HG03469 (cell line): ENCODE measurements at regions not wholly inside any gene's neighbourhood (a gene's known extent, or its start where the extent isn't known, plus 50 kb on each side); places are given as distances from the start of the nearest gene placed in this dataset.

Experiments used
- ATAC-seq: cut with Tn5 transposase; IDR thresholded peaks from one replicate; pipeline ENCODE4 v1.9.1; 2021; ENCODE audit warnings: mild to moderate bottlenecking, moderate library complexity, moderate number of reproducible peaks; ENCODE audit not compliant: unreplicated experiment

DNA sequence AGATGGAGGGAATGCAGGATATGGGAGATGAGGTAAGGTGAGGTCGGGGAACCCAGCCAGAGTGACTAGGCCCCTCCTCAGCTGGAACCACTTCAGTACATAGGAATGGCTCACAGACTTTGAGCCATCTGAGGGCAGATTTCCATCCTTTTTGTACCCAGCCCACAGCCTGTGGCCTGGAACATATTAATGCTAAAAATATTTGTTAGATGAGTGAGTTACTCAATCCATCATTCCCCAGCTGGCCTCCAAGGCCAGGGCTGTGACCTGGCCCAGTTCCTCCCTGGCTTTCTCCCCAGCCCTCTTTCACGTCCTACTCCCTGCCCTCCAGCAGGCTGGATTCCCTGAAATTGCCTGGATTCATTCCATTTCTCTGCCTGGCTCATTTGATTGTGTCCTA, 57.2 kb upstream of the PRDM11 start:
- no peak for ATAC-seq

DNA sequence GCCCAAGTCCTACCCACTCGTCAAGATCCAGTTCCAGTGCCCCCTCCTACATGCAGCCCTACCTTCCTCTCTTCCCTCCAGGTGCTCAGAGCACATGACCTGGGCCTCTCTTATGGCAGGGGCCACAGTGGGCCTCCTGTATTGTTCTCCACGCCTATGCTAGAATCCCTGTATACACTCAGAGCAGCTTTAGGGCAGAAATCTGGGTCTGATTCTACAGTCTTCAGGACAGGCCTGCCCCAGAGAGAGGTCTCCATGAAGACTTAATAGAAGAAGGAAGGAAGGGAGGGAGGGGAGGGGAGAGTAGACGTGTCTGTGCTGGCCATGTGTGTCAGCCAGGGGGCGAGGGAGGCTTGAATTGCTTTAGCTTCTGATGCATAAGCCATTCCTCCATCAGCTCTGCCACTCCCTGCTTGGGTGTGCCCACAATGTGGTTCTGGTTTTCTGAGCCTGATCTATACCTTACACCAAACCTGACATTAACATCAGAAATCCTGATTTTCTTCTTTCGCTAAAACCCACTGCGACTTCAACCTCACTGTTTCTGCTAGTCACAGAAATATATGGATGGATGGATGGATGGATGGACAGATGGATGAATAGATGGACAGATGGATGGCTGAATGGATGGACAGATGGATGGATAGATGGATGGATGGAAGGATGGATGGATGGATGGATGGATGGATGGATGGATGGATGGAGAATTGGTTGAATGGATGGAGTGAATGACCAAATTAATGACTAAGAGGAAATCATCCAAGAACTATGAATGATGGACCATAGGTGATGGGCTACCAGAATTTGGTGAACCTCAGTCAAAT, 56.6 kb upstream of the PRDM11 start:
- no peak for ATAC-seq

DNA sequence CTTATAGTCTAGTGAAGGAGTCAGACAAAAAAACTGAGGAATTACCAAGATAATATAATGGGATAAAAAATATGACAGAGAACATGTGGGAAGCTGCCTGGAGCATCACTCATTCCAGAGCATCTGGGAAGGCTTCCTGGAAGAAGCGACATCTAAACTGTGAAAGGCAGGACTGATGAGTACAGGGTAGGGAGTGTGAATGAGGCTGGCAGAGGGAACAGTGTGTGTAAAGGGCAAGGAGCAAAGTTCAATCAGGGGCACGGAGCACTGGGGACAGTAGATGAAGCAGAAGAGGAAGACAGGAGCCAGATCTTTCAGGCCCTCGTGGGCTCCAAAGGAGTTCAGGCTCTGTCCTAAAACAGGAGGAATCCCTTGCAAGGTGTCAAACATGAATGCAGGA, 55.8 kb upstream of the PRDM11 start:
- ATAC-seq = no peak

DNA sequence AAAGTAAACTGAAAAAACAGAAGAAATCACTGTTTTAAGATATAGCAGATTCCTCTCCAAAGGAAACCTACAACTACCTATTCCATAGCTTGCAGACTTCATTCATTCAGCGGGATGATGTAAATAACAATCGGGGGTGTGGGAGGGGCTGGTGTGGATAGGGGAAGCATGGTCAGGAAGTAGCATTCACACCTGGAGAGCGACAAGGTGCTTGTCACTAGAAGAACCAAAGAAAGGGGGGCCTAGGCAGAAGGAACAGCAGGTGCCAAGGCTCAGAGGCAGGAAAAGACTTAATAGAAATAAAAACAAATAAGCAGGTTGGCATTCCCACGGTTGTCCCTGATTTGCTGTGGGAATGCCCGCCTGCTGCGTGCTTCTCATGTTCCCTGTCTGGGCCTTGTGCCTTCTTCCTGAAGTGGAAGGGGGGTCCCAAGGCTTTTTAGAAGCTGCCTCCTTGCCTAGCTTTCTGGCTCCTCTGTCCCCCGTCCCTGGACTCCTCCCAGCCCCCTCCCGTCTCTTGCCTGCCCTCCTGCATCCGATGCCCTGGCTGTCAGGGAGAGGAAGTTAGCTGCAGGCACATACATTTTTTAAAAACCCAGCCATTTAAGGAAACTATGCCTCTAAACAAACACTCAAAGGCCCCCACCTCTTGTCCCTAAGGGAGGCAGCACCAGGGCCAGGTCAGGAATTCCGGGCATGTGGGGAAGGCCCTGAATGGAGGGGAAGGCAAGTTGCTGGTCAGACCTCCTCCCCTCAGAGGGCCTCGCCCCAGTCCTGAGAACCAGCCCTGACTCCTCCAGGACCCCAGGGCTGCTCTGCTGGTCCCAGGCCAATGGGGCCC, 54.7 kb upstream of the PRDM11 start:
- no peak for ATAC-seq

DNA sequence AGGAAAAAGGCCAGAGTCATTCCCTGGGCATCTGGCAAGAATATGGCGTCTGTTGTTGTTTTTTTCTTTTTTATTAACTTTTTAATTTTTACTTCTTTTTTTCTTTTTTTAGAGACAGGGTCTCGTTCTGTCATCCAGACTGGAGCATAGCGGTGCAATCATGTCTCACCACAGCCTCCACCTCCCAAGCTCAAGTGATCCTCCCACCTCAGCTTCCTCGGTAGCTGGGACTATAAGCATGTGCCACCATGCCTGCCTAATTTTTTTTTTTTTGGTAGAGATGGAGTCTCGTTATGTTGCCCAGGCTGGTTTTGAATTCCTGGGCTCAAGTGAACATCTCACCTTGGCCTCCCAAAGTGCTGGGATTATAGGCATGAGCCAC, 54.0 kb upstream of the PRDM11 start:
- ATAC-seq = no peak

DNA sequence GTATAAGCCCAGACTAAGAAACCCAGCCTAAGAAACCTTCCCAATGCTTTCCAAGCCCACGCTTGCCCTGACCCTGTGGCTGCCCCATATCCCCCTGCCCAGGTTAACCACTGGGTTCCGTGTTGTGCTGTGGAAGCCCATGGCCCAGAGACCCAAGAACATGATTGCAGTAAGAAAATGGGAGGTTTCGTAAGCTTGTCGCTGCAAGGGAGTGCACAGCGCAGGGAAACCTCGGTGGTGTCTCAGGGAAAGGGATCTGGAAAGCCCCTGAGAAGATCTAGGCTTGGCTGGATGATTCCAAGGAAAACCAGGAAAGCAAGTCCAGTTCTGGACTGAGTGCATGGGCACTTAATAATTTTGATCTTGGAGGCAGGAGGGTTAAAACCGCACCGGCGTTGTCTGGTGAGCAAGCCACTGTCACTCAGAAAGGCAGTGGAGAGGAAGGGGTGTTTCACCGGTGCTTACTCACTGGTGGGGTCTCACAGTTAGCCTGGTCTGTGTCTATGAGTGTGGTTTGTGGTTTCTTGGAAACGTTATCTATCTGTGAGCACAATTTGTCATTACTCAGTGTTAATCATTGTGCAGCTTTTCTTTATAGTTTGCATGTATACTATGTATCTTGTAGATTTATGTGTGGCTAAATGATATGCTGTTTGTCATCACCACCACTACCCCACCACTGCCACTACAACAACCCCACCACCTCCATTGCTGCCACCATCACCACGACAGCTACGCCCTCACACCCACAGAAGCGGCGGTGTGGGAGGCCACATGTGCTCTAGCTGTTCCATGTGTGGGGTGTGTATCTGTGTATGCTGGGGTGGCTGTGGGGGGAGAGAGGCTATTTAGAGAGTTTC, 53.3 kb upstream of the PRDM11 start:
- no peak for ATAC-seq

DNA sequence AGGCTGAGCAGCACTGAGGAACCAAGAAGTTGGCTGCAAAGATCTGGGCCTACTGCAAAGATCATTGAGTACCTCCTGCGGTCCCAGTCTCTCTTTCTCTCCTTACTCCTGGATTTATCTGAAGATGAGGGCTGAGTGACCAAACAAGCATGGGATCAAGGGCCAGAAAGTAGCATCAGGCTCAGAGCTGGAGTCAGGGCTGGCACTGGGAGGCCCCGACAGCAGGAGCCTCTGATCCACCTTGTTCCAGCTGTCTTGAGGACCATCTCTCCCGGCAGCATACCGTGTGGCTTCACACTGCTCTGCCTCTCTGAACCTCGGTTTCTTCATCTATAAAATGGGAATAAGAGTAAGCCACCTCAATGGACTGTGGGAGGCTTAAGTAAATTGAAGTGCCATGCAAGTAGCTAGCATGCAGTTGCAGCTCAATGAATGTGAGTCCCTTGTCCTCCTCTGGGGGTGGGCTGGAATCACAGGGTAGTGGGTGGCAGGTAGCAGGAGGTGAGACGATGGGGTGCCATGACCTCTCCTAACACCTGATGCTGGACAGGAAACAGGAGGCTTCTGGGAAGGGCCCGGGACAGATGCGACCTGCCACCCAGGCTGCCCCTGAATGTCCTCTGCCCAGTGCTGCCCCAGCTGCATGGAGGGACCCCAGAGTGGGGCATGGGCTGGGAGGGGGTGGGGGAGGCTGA, 52.5 kb upstream of the PRDM11 start:
- no peak for ATAC-seq

DNA sequence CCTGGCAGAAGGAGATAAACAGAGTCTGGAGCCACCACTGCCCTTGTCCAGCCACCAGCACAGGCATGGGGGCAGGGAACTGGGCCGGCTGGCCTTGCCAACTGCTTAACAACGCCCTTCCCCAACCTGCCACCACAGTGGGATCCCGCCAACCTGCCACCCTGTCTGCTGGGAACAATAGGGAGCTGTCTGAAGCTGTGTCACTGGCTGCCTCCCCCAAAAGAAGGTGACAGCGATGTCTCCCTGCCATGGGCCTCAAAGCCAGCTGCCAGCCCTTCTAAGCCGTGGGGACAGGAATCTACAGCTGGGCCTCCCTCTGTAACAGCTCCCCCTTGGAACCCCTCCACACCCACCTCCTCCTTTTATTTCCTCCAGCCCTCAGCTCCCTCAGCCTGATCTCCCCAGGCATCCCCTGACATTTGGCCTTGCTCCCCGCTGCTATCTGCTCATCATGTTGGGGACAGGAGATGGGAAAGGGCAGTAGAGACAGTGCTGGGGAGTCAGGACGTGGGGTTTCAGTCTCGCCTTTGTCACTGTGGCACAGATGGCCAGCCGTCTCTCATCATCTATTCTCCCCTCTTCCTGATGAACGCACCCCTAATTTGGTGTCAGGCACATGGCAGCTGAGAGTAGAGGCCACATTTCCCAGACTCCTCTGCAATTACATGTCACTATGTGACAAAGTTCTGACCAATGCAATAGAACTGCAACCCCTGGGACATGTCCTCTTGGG, 51.3 kb upstream of the PRDM11 start:
- no peak for ATAC-seq

DNA sequence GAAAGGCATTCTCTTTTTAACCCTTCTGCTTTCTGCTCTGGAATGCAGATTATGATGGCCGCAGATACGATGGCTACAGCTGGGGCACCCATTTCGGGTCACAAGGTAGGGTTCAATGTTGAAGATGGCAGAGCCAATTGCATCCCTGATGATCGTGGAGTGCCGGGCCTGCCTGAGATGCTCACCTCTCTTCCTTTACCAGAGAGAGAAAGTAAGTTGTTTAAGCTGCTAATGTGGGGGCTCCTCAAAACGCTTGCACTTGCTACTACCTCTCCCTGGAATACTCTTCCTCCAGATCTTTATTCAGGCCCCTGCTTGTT, 50.8 kb upstream of the PRDM11 start:
- no peak for ATAC-seq

DNA sequence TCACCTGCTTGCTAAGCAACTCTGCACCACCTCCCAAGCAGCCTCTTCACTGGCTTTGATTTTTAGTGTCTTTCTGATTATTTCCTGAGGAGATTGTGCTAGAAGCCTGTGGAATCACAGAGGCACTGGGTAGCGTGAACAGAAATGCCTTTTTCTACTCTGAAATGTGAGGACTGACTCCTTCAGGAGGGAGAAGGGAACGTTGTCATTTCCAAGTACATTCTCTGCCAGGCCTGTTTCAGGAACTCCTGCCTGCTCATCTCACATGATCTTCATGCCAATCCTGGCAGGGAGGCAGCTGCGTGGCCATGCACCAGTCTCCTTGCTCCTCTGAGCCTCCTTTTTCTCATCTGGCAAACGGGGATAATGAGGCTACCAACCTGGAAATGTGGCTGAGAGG, 49.8 kb upstream of the PRDM11 start:
- ATAC-seq = no peak
